HEK293 (cell line): ENCODE measurements at regions not wholly inside any gene's neighbourhood (a gene's known extent, or its start where the extent isn't known, plus 50 kb on each side); places are given as distances from the start of the nearest gene placed in this dataset.

Experiments
- CTCF ChIA-PET: fragments of 350-600 bp; formaldehyde crosslinking; extraction: SDS; loops from one replicate; lab custom pipeline; 2021; ENCODE audit warnings: antibody characterized with exemption; lab: Yijun Ruan, JAX
- POLR2A ChIA-PET: fragments of 300-600 bp; formaldehyde crosslinking; extraction: SDS; loops from one replicate; lab custom pipeline; 2020; ENCODE audit warnings: antibody characterized with exemption, inconsistent platforms; lab: Yijun Ruan, JAX
- H3K27ac ChIP-seq: fragments of 200-500 bp; sonication (Bioruptor generic); 2 replicates; pipeline ENCODE4 v1.5.1; 2014; ENCODE audit warnings: low read depth, low read length, control low read depth, inconsistent platforms; ENCODE audit errors: extremely low read depth
- H3K36me3 ChIP-seq, 2 experiments: fragments of 200-500 bp in 1 of 2; sonication (Bioruptor generic) in 1 of 2; 1 replicate in 1 of 2; 2 replicates in 1 of 2; pipeline ENCODE4 v1.5.1; 2014 to 2017; ENCODE audit warnings: inconsistent platforms in 2 of 2, low read length in 2 of 2; ENCODE audit not compliant: control insufficient read depth in 2 of 2, insufficient read depth in 1 of 2
- H3K4me1 ChIP-seq: fragments of 200-500 bp; sonication (Bioruptor generic); 2 replicates; pipeline ENCODE4 v1.5.1; 2014; ENCODE audit warnings: mild to moderate bottlenecking, low read length, inconsistent platforms; ENCODE audit not compliant: control insufficient read depth, insufficient read depth
- H3K4me3 ChIP-seq: 2 replicates; pipeline ENCODE4 v1.5.1; 2011; ENCODE audit warnings: low read depth, mild to moderate bottlenecking, control low read depth, low read length, moderate library complexity
- H3K9me3 ChIP-seq: fragments of 200-500 bp; sonication (Bioruptor generic); 2 replicates; pipeline ENCODE4 v1.5.1; 2014; ENCODE audit warnings: low read depth, low read length, inconsistent platforms; ENCODE audit not compliant: control insufficient read depth, insufficient read depth
- ATF2 ChIP-seq: fragments of 450-650 bp; formaldehyde crosslinking; IDR thresholded peaks from 2 replicates; pipeline ENCODE4 v1.5.1; 2016; ENCODE audit warnings: missing biosample characterization, missing genetic modification characterization, low read depth
- EGR2 ChIP-seq: fragments of 450-650 bp; formaldehyde crosslinking; IDR thresholded peaks from 2 replicates; pipeline ENCODE4 v1.5.1; 2016; ENCODE audit warnings: low read depth, missing biosample characterization, missing genetic modification characterization
- GFI1B ChIP-seq: fragments of 450-650 bp; formaldehyde crosslinking; IDR thresholded peaks from 2 replicates; pipeline ENCODE4 v1.5.1; 2016; ENCODE audit warnings: missing biosample characterization, missing genetic modification characterization
- KLF7 ChIP-seq: fragments of 450-650 bp; formaldehyde crosslinking; IDR thresholded peaks from 2 replicates; pipeline ENCODE4 v1.5.1; 2016; ENCODE audit warnings: missing biosample characterization, missing genetic modification characterization, borderline replicate concordance
- PRDM6 ChIP-seq: fragments of 450-650 bp; formaldehyde crosslinking; IDR thresholded peaks from 2 replicates; pipeline ENCODE4 v1.5.1; 2017; ENCODE audit warnings: missing biosample characterization, missing genetic modification characterization
- ZNF10 ChIP-seq: fragments of 450-650 bp; formaldehyde crosslinking; IDR thresholded peaks from 2 replicates; pipeline ENCODE4 v1.5.1; 2017; ENCODE audit warnings: missing biosample characterization, missing genetic modification characterization
- ZNF121 ChIP-seq: fragments of 450-650 bp; formaldehyde crosslinking; IDR thresholded peaks from 2 replicates; pipeline ENCODE4 v1.5.1; 2016; ENCODE audit warnings: missing biosample characterization, missing genetic modification characterization
- ZNF133 ChIP-seq: fragments of 450-650 bp; formaldehyde crosslinking; IDR thresholded peaks from 2 replicates; pipeline ENCODE4 v1.5.1; 2016; ENCODE audit warnings: missing biosample characterization, missing genetic modification characterization
- ZNF221 ChIP-seq: fragments of 450-650 bp; formaldehyde crosslinking; IDR thresholded peaks from 2 replicates; pipeline ENCODE4 v1.5.1; 2017; ENCODE audit warnings: missing biosample characterization, missing genetic modification characterization, borderline replicate concordance
- ZNF391 ChIP-seq: fragments of 450-650 bp; formaldehyde crosslinking; IDR thresholded peaks from 2 replicates; pipeline ENCODE4 v1.5.1; 2016; ENCODE audit warnings: low read depth, missing biosample characterization, missing genetic modification characterization, borderline replicate concordance
- ZNF518A ChIP-seq: fragments of 450-650 bp; formaldehyde crosslinking; conservative IDR thresholded peaks from 2 replicates; pipeline ENCODE4 v1.5.1; 2016; ENCODE audit warnings: low read depth, missing biosample characterization, missing genetic modification characterization
- ZNF560 ChIP-seq: fragments of 450-650 bp; formaldehyde crosslinking; IDR thresholded peaks from 2 replicates; pipeline ENCODE4 v1.5.1; 2017; ENCODE audit warnings: missing biosample characterization, missing genetic modification characterization, borderline replicate concordance
- ZNF610 ChIP-seq: fragments of 450-650 bp; formaldehyde crosslinking; IDR thresholded peaks from 2 replicates; pipeline ENCODE4 v1.5.1; 2016; ENCODE audit warnings: missing biosample characterization, missing genetic modification characterization, borderline replicate concordance
- ZNF658 ChIP-seq: fragments of 450-650 bp; formaldehyde crosslinking; IDR thresholded peaks from 2 replicates; pipeline ENCODE4; 2016; ENCODE audit warnings: missing biosample characterization, missing genetic modification characterization
- ZSCAN16 ChIP-seq: fragments of 450-650 bp; formaldehyde crosslinking; IDR thresholded peaks from 2 replicates; pipeline ENCODE4 v1.5.1; 2016; ENCODE audit warnings: missing biosample characterization, missing genetic modification characterization
- TF ChIP-seq, protein P1 (sequence below): fragments of 450-650 bp; formaldehyde crosslinking; IDR thresholded peaks from 2 replicates; pipeline ENCODE4 v1.5.1; 2016; ENCODE audit warnings: missing biosample characterization, missing genetic modification characterization

GRCh38 chr6:9507136-9507895 lies 907.6 kb downstream of the TFAP2A start (continued):
- TF ChIP-seq, protein P1, sequence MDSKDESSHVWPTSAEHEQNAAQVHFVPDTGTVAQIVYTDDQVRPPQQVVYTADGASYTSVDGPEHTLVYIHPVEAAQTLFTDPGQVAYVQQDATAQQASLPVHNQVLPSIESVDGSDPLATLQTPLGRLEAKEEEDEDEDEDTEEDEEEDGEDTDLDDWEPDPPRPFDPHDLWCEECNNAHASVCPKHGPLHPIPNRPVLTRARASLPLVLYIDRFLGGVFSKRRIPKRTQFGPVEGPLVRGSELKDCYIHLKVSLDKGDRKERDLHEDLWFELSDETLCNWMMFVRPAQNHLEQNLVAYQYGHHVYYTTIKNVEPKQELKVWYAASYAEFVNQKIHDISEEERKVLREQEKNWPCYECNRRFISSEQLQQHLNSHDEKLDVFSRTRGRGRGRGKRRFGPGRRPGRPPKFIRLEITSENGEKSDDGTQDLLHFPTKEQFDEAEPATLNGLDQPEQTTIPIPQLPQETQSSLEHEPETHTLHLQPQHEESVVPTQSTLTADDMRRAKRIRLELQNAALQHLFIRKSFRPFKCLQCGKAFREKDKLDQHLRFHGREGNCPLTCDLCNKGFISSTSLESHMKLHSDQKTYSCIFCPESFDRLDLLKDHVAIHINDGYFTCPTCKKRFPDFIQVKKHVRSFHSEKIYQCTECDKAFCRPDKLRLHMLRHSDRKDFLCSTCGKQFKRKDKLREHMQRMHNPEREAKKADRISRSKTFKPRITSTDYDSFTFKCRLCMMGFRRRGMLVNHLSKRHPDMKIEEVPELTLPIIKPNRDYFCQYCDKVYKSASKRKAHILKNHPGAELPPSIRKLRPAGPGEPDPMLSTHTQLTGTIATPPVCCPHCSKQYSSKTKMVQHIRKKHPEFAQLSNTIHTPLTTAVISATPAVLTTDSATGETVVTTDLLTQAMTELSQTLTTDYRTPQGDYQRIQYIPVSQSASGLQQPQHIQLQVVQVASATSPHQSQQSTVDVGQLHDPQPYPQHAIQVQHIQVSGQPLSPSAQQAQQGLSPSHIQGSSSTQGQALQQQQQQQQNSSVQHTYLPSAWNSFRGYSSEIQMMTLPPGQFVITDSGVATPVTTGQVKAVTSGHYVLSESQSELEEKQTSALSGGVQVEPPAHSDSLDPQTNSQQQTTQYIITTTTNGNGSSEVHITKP (tag by site-specific recombination) = no peak
- TF ChIP-seq ZNF221 (tag by site-specific recombination) (no peak), KLF7 (tag by site-specific recombination) (no peak), ZNF391 (tag by site-specific recombination) (no peak)

GRCh38 chr6:9504191-9504590 lies 910.7 kb downstream of the TFAP2A start:
- Histone ChIP-seq H3K36me3 (no peaks in the 10 kb centered on the region), H3K4me1 (no peaks in the 10 kb centered on the region), H3K4me3 (no peak overlapping the region)
- ChIA-PET POLR2A (interaction anchor here (1.4 kb wide), 1 partner anchor 18 kb away, joined by 3 read pairs; no protein-coding TSS in a partner anchor), CTCF (interaction anchor here (0.7 kb wide), 1 partner anchor 20 kb away, joined by 4 read pairs; no protein-coding TSS in a partner anchor)
- TF ChIP-seq ZNF121 (tag by site-specific recombination) = no peak
- no peak for TF ChIP-seq ZNF10 (tag by site-specific recombination)
- no peak for TF ChIP-seq EGR2
- TF ChIP-seq ZNF518A (tag by site-specific recombination) = no peak
- TF ChIP-seq ZNF391 (tag by site-specific recombination) = no peak
- no peak for TF ChIP-seq ZNF658 (tag by site-specific recombination)
- TF ChIP-seq ZNF133 (tag by site-specific recombination) = no peak
- no peak for TF ChIP-seq ZSCAN16 (tag by site-specific recombination)
- TF ChIP-seq ZNF560 (tag by site-specific recombination) = no peak
- TF ChIP-seq ZNF610 (tag by site-specific recombination) = no peak
- no peak for TF ChIP-seq GFI1B (tag by site-specific recombination)
- no peak for TF ChIP-seq PRDM6 (tag by site-specific recombination)
- TF ChIP-seq ATF2 (tag by site-specific recombination) = no peak
- TF ChIP-seq, all 188 proteins: peak for 0
- H3K27ac ChIP-seq = no peak overlapping the region
- H3K9me3 ChIP-seq = no peaks in the 10 kb centered on the region
